WTC11 (cell line): ENCODE measurements at regions not wholly inside any gene's neighbourhood (a gene's known extent, or its start where the extent isn't known, plus 50 kb on each side); places are given as distances from the start of the nearest gene placed in this dataset.

Experiments used
- ATAC-seq: fragments of 200-7000 bp; cut with Tn5 transposase; 2 replicates; pipeline ENCODE4 v1.10.0; 2021; ENCODE audit warnings: mild to moderate bottlenecking, moderate library complexity
- CTCF ChIA-PET: fragments of 300-600 bp; sonication (Branson Sonifier 250); formaldehyde crosslinking; loops from one replicate; lab custom pipeline; 2021; ENCODE audit warnings: antibody characterized with exemption; lab: Charles Lee
- POLR2A ChIA-PET: fragments of 350-600 bp; sonication (Branson Sonifier 250); formaldehyde crosslinking; loops from one replicate; lab custom pipeline; 2021; ENCODE audit warnings: antibody characterized with exemption; lab: Charles Lee
- DNase-seq: peaks from one replicate; pipeline ENCODE4 v3.0.0; 2021; ENCODE audit warnings: low spot score
- H3K27ac Mint-ChIP-seq: 2 replicates; pipeline ENCODE4 v1.8.0; 2021; ENCODE audit warnings: mixed read lengths
- H3K27me3 Mint-ChIP-seq: 2 replicates; pipeline ENCODE4 v1.8.0; 2021; ENCODE audit warnings: low read depth, mild to moderate bottlenecking, moderate library complexity, mixed read lengths
- H3K36me3 Mint-ChIP-seq: 2 replicates; pipeline ENCODE4 v1.8.0; 2021; ENCODE audit warnings: mixed read lengths
- H3K4me1 Mint-ChIP-seq: 2 replicates; pipeline ENCODE4 v1.8.0; 2022; ENCODE audit warnings: mixed read lengths
- H3K4me3 Mint-ChIP-seq: 2 replicates; pipeline ENCODE4 v1.8.0; 2021; ENCODE audit warnings: mild to moderate bottlenecking, moderate library complexity, mixed read lengths
- H3K9me3 Mint-ChIP-seq: 2 replicates; pipeline ENCODE4 v1.8.0; 2021; ENCODE audit warnings: mixed read lengths
- ARID4B ChIP-seq: sonication (generic); formaldehyde crosslinking; IDR thresholded peaks from 2 replicates; pipeline ENCODE4 v1.8.0; 2023; ENCODE audit warnings: missing genetic modification reagents, mild to moderate bottlenecking, borderline replicate concordance
- CDX4 ChIP-seq: fragments of 250-450 bp; sonication (Bioruptor Pico); IDR thresholded peaks from 2 replicates; pipeline ENCODE4 v1.9.0; 2021; ENCODE audit warnings: moderate library complexity, mild to moderate bottlenecking, inconsistent platforms, borderline replicate concordance
- FOXK1 ChIP-seq: sonication (generic); formaldehyde crosslinking; IDR thresholded peaks from 2 replicates; pipeline ENCODE4 v1.8.0; 2022; ENCODE audit warnings: mild to moderate bottlenecking, moderate library complexity, missing genetic modification reagents
- GRHL2 ChIP-seq: fragments of 250-450 bp; sonication (Bioruptor Pico); IDR thresholded peaks from 2 replicates; pipeline ENCODE4 v1.8.0; 2022; ENCODE audit warnings: mild to moderate bottlenecking, moderate library complexity; ENCODE audit not compliant: insufficient replicate concordance, severe bottlenecking
- GTF2I ChIP-seq: fragments of 250-450 bp; sonication (Bioruptor Pico); conservative IDR thresholded peaks from 2 replicates; pipeline ENCODE4 v1.4.0; 2021; ENCODE audit warnings: mild to moderate bottlenecking
- IRF1 ChIP-seq: sonication (generic); formaldehyde crosslinking; IDR thresholded peaks from 2 replicates; pipeline ENCODE4 v1.8.0; 2023; ENCODE audit warnings: missing genetic modification reagents
- JUN ChIP-seq: sonication (generic); formaldehyde crosslinking; IDR thresholded peaks from 2 replicates; pipeline ENCODE4 v1.8.0; 2023; ENCODE audit warnings: mild to moderate bottlenecking, missing genetic modification reagents
- KAT7 ChIP-seq: sonication (generic); formaldehyde crosslinking; IDR thresholded peaks from 2 replicates; pipeline ENCODE4 v1.8.1; 2023; ENCODE audit warnings: missing genetic modification reagents, mild to moderate bottlenecking, borderline replicate concordance
- NFYB ChIP-seq: sonication (generic); formaldehyde crosslinking; conservative IDR thresholded peaks from 2 replicates; pipeline ENCODE4 v1.8.0; 2022; ENCODE audit warnings: low read depth, missing genetic modification reagents
- OVOL2 ChIP-seq: fragments of 250-450 bp; sonication (Bioruptor Pico); IDR thresholded peaks from 2 replicates; pipeline ENCODE4 v1.9.0; 2021; ENCODE audit warnings: mild to moderate bottlenecking, borderline replicate concordance
- SMAD4 ChIP-seq: sonication (generic); formaldehyde crosslinking; IDR thresholded peaks from 2 replicates; pipeline ENCODE4 v1.8.0; 2022; ENCODE audit warnings: mild to moderate bottlenecking, missing genetic modification reagents
- TEAD1 ChIP-seq: sonication (generic); formaldehyde crosslinking; IDR thresholded peaks from 2 replicates; pipeline ENCODE4 v1.8.0; 2022; ENCODE audit warnings: mild to moderate bottlenecking, missing genetic modification reagents
- ZMAT4 ChIP-seq: fragments of 250-450 bp; sonication (Bioruptor Pico); IDR thresholded peaks from 2 replicates; pipeline ENCODE4 v1.9.0; 2021; ENCODE audit warnings: mild to moderate bottlenecking
- ZNF263 ChIP-seq: sonication (generic); formaldehyde crosslinking; IDR thresholded peaks from 2 replicates; pipeline ENCODE4 v1.8.1; 2022; ENCODE audit warnings: low read depth, mild to moderate bottlenecking, moderate library complexity, missing genetic modification reagents
- ZNF425 ChIP-seq: fragments of 250-450 bp; sonication (Bioruptor Pico); conservative IDR thresholded peaks from 2 replicates; pipeline ENCODE4 v1.9.0; 2021; ENCODE audit warnings: mild to moderate bottlenecking
- TF ChIP-seq, protein P1 (sequence below): sonication (generic); formaldehyde crosslinking; IDR thresholded peaks from 2 replicates; pipeline ENCODE4 v1.8.1; 2022; ENCODE audit warnings: missing genetic modification reagents, borderline replicate concordance
- TF ChIP-seq, protein P2 (sequence below): sonication (generic); formaldehyde crosslinking; IDR thresholded peaks from 2 replicates; pipeline ENCODE4 v1.8.0; 2022; ENCODE audit warnings: mild to moderate bottlenecking, missing genetic modification reagents
- TF ChIP-seq, protein P3 (sequence below): sonication (generic); formaldehyde crosslinking; IDR thresholded peaks from 2 replicates; pipeline ENCODE4 v1.8.1; 2022; ENCODE audit warnings: low read depth, missing genetic modification reagents, borderline replicate concordance

DNA sequence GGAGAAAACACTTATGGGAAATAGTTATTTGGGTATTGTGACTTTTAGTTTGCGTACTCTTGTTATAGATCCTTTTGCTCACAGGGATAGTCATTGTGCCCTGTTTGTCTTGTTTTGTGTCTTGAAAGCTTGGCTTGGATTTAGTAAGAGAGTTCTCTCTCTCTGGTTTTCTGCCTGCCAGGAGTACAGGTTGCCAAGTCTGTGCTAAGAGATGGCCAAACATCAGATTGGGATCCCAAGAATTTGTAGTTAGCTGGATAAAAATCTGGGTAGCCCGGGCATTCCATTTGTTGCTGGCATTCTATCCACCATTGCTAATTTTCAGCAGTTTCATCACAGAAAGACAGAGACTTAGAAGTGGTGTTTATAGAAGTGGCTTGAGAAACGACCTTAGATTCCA is 222.2 kb downstream of the NRIP1 start:
- peaks cover 47% of the 10 kb centered on the region for H3K9me3 Mint-ChIP-seq
- peaks cover 27% of the 10 kb centered on the region for H3K36me3 Mint-ChIP-seq
- DNase-seq, result no peak
- CTCF ChIA-PET, result no interaction called here
- peaks cover 21% of the 10 kb centered on the region for H3K4me1 Mint-ChIP-seq
- H3K4me3 Mint-ChIP-seq, result no peak overlapping the region
- POLR2A ChIA-PET, result no interaction called here
- no peak for ATAC-seq
- H3K27ac Mint-ChIP-seq, result no peak overlapping the region
- no peaks in the 10 kb centered on the region for H3K27me3 Mint-ChIP-seq
- TF ChIP-seq NFYB (CRISPR knock-in tag) (no peak), OVOL2 (CRISPR knock-in tag) (no peak), ZMAT4 (no peak), TEAD1 (no peak), FOXK1 (no peak), GRHL2 (CRISPR knock-in tag) (no peak), GTF2I (CRISPR knock-in tag) (no peak)

- no peak for DNase-seq
- no peak for ATAC-seq
- Mint-ChIP-seq H3K9me3 (peaks cover 41% of the 10 kb centered on the region), H3K27me3 (no peaks in the 10 kb centered on the region), H3K4me1 (peaks cover 15% of the 10 kb centered on the region), H3K4me3 (no peak overlapping the region), H3K27ac (no peak overlapping the region), H3K36me3 (peaks cover 23% of the 10 kb centered on the region)
- ChIA-PET CTCF (no interaction called here), POLR2A (no interaction called here)
- TF ChIP-seq SMAD4 (CRISPR knock-in tag), result no peak
- TF ChIP-seq ZNF263 (CRISPR knock-in tag), result peak; percentile 81
- no peak for TF ChIP-seq ZNF425 (CRISPR knock-in tag)
- TF ChIP-seq JUN (CRISPR knock-in tag), result no peak
These were observed 223.0 kb downstream of the NRIP1 start for GRCh38 chr21:14841511-14842472.

DNA sequence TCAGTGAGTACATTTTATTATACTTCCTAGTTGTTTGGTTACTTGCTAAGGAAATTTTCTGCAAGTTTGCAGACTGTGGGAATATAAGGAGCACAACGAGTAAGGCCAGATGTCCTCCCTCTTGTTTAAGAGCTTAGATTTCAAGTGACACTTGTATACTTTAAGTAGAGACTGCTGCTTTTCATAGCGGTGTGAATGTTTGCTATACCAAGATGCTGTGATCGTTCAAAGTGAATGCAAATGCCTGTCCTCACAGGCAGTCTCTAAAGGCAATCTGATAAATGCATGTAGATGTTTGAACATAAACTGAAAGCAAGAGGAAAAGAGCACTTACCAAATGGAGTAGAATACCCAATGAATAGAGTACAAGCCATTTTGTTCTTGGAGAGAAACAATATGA is 226.4 kb downstream of the NRIP1 start:
- Mint-ChIP-seq H3K27ac (no peak overlapping the region), H3K27me3 (no peaks in the 10 kb centered on the region), H3K36me3 (no peaks in the 10 kb centered on the region), H3K9me3 (peaks cover 10% of the 10 kb centered on the region), H3K4me3 (no peak overlapping the region), H3K4me1 (peaks cover 14% of the 10 kb centered on the region)
- ATAC-seq, result no peak
- ChIA-PET CTCF (no interaction called here), POLR2A (no interaction called here)
- no peak for DNase-seq
- TF ChIP-seq JUN (CRISPR knock-in tag) (no peak), IRF1 (no peak), CDX4 (CRISPR knock-in tag) (no peak), ARID4B (CRISPR knock-in tag) (no peak), KAT7 (no peak)
- TF ChIP-seq, protein P1, sequence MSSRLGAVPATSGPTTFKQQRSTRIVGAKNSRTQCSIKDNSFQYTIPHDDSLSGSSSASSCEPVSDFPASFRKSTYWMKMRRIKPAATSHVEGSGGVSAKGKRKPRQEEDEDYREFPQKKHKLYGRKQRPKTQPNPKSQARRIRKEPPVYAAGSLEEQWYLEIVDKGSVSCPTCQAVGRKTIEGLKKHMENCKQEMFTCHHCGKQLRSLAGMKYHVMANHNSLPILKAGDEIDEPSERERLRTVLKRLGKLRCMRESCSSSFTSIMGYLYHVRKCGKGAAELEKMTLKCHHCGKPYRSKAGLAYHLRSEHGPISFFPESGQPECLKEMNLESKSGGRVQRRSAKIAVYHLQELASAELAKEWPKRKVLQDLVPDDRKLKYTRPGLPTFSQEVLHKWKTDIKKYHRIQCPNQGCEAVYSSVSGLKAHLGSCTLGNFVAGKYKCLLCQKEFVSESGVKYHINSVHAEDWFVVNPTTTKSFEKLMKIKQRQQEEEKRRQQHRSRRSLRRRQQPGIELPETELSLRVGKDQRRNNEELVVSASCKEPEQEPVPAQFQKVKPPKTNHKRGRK, result no peak
- TF ChIP-seq, protein P2, sequence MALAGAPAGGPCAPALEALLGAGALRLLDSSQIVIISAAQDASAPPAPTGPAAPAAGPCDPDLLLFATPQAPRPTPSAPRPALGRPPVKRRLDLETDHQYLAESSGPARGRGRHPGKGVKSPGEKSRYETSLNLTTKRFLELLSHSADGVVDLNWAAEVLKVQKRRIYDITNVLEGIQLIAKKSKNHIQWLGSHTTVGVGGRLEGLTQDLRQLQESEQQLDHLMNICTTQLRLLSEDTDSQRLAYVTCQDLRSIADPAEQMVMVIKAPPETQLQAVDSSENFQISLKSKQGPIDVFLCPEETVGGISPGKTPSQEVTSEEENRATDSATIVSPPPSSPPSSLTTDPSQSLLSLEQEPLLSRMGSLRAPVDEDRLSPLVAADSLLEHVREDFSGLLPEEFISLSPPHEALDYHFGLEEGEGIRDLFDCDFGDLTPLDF (CRISPR knock-in tag), result no peak
- TF ChIP-seq, protein P3, sequence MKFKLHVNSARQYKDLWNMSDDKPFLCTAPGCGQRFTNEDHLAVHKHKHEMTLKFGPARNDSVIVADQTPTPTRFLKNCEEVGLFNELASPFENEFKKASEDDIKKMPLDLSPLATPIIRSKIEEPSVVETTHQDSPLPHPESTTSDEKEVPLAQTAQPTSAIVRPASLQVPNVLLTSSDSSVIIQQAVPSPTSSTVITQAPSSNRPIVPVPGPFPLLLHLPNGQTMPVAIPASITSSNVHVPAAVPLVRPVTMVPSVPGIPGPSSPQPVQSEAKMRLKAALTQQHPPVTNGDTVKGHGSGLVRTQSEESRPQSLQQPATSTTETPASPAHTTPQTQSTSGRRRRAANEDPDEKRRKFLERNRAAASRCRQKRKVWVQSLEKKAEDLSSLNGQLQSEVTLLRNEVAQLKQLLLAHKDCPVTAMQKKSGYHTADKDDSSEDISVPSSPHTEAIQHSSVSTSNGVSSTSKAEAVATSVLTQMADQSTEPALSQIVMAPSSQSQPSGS (CRISPR knock-in tag), result no peak
